ENCODE measurements at regions not wholly inside any gene's neighbourhood (a gene's known extent, or its start where the extent isn't known, plus 50 kb on each side); places are given as distances from the start of the nearest gene placed in this dataset.

- no peaks in the 10 kb centered on the region for H3F3A ChIP-seq (ENCODE audit: insufficient read depth)
- no peaks in the 10 kb centered on the region for H3K36me3 ChIP-seq (ENCODE audit: low read length)
- no peaks in the 10 kb centered on the region for H3K9me3 ChIP-seq (ENCODE audit: insufficient read depth, low read length)
- no peaks in the 10 kb centered on the region; the same call in 1 of the 2 replicates for H4K20me1 ChIP-seq (ENCODE audit: low read depth, low read length)
- H2AFZ ChIP-seq (ENCODE audit: low read depth, low read length, severe bottlenecking): no peak overlapping the region
- no peaks in the 10 kb centered on the region for H3K79me2 ChIP-seq (ENCODE audit: insufficient read depth, low read length)
- no peak for TF ChIP-seq EZH2phosphoT487 (conservative IDR thresholded peaks at IDR 0.05; ENCODE audit: low read length)
- no peak for TF ChIP-seq CTCF (IDR thresholded peaks at IDR 0.05; ENCODE audit: insufficient read depth, low read length, poor library complexity, severe bottlenecking)
- no peak overlapping the region for H3K27ac ChIP-seq (ENCODE audit: low read depth, low read length)
- H3K4me3 ChIP-seq (ENCODE audit: insufficient read depth, low read length, poor library complexity, severe bottlenecking): no peak overlapping the region
- H3K9ac ChIP-seq (ENCODE audit: low read length): no peak overlapping the region
- no peaks in the 10 kb centered on the region for H3K27me3 ChIP-seq (ENCODE audit: low read length)
- no peak overlapping the region for H3K4me2 ChIP-seq (ENCODE audit: low read depth, low read length, poor library complexity, severe bottlenecking)
- no peaks in the 10 kb centered on the region for H3K9me2 ChIP-seq (replicated peaks; ENCODE audit: insufficient read depth, low read length)
These were observed 787.3 kb upstream of the WWC1 start for GRCh38 chr5:167503926-167504720.

GRCh38 chr5:167507463-167508233, 783.8 kb upstream of the WWC1 start:
- no peak for TF ChIP-seq CTCF (IDR thresholded peaks at IDR 0.05; ENCODE audit: insufficient read depth, low read length, poor library complexity, severe bottlenecking)
- TF ChIP-seq EZH2phosphoT487 (conservative IDR thresholded peaks at IDR 0.05; ENCODE audit: low read length): no peak
- Histone ChIP-seq H3K79me2 (ENCODE audit: insufficient read depth, low read length) (no peaks in the 10 kb centered on the region), H3K36me3 (ENCODE audit: low read length) (no peaks in the 10 kb centered on the region), H4K20me1 (ENCODE audit: low read depth, low read length) (no peaks in the 10 kb centered on the region; the same call in 1 of the 2 replicates), H3K4me2 (ENCODE audit: low read depth, low read length, poor library complexity, severe bottlenecking) (no peak overlapping the region), H2AFZ (ENCODE audit: low read depth, low read length, severe bottlenecking) (no peak overlapping the region), H3K9me2 (replicated peaks; ENCODE audit: insufficient read depth, low read length) (no peaks in the 10 kb centered on the region), H3K27ac (ENCODE audit: low read depth, low read length) (no peak overlapping the region), H3K9me3 (ENCODE audit: insufficient read depth, low read length) (no peaks in the 10 kb centered on the region), H3K27me3 (ENCODE audit: low read length) (no peaks in the 10 kb centered on the region), H3K9ac (ENCODE audit: low read length) (no peak overlapping the region), H3K4me3 (ENCODE audit: insufficient read depth, low read length, poor library complexity, severe bottlenecking) (no peak overlapping the region), H3F3A (ENCODE audit: insufficient read depth) (no peaks in the 10 kb centered on the region)

DNA sequence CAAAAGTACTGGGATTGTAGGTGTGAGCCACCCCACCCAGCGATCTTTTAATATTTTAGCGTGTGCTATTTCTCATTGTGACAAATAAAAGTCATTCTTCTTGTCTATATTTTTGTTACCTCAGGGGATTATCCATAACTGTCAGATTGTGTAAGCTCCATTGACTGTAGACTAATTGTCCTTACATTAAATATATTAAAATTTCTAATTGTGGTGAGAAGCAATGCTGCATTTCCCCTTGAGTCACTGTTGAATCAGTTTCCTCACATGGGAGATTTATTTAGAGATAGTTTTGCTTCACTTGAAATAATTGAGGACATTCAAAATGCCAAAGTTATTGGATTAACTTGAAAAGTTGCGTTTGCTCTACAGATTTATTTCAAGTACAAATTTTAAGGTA, 782.4 kb upstream of the WWC1 start:
- Histone ChIP-seq H3K9ac (ENCODE audit: low read length) (no peak overlapping the region), H3K27me3 (ENCODE audit: low read length) (no peaks in the 10 kb centered on the region), H4K20me1 (ENCODE audit: low read depth, low read length) (no peaks in the 10 kb centered on the region; the same call in 1 of the 2 replicates), H3K9me2 (replicated peaks; ENCODE audit: insufficient read depth, low read length) (no peaks in the 10 kb centered on the region), H3F3A (ENCODE audit: insufficient read depth) (no peaks in the 10 kb centered on the region), H3K27ac (ENCODE audit: low read depth, low read length) (no peak overlapping the region), H3K9me3 (ENCODE audit: insufficient read depth, low read length) (no peaks in the 10 kb centered on the region), H3K4me2 (ENCODE audit: low read depth, low read length, poor library complexity, severe bottlenecking) (no peak overlapping the region), H3K79me2 (ENCODE audit: insufficient read depth, low read length) (no peaks in the 10 kb centered on the region), H2AFZ (ENCODE audit: low read depth, low read length, severe bottlenecking) (no peak overlapping the region), H3K36me3 (ENCODE audit: low read length) (no peaks in the 10 kb centered on the region), H3K4me3 (ENCODE audit: insufficient read depth, low read length, poor library complexity, severe bottlenecking) (no peak overlapping the region)
- TF ChIP-seq EZH2phosphoT487 (conservative IDR thresholded peaks at IDR 0.05; ENCODE audit: low read length) (no peak), CTCF (IDR thresholded peaks at IDR 0.05; ENCODE audit: insufficient read depth, low read length, poor library complexity, severe bottlenecking) (no peak)

Data from SU-DHL-6 (cell line).